ENCODE measurements at regions not wholly inside any gene's neighbourhood (a gene's known extent, or its start where the extent isn't known, plus 50 kb on each side); places are given as distances from the start of the nearest gene placed in this dataset.

DNA sequence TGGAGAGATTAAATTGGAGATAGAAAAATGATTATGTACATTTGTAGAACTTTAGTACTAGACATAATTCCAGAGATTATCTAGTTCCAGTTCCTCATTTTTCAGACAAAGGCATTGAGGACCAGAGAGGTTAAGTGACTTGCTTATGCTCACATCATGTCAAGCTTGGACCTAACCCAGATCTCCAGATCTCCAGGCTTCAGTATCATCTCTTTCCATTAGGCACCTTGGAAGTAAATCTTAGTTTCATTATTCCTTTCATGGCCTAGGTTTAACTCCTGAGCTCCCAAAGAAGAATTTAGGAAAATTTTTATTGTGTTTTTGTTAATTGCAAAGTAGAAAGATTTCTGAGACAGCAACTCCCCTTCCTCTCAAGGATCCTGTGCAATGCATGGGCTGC lies 148.8 kb downstream of the GATB start:
- TF ChIP-seq, protein P1, sequence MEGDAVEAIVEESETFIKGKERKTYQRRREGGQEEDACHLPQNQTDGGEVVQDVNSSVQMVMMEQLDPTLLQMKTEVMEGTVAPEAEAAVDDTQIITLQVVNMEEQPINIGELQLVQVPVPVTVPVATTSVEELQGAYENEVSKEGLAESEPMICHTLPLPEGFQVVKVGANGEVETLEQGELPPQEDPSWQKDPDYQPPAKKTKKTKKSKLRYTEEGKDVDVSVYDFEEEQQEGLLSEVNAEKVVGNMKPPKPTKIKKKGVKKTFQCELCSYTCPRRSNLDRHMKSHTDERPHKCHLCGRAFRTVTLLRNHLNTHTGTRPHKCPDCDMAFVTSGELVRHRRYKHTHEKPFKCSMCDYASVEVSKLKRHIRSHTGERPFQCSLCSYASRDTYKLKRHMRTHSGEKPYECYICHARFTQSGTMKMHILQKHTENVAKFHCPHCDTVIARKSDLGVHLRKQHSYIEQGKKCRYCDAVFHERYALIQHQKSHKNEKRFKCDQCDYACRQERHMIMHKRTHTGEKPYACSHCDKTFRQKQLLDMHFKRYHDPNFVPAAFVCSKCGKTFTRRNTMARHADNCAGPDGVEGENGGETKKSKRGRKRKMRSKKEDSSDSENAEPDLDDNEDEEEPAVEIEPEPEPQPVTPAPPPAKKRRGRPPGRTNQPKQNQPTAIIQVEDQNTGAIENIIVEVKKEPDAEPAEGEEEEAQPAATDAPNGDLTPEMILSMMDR (IDR thresholded peaks at IDR 0.05) = no peak
- no peak for TF ChIP-seq POLR2AphosphoS5 (IDR thresholded peaks at IDR 0.05; ENCODE audit: low read depth, low read length)
